ENCODE measurements at regions not wholly inside any gene's neighbourhood (a gene's known extent, or its start where the extent isn't known, plus 50 kb on each side); places are given as distances from the start of the nearest gene placed in this dataset.

DNA sequence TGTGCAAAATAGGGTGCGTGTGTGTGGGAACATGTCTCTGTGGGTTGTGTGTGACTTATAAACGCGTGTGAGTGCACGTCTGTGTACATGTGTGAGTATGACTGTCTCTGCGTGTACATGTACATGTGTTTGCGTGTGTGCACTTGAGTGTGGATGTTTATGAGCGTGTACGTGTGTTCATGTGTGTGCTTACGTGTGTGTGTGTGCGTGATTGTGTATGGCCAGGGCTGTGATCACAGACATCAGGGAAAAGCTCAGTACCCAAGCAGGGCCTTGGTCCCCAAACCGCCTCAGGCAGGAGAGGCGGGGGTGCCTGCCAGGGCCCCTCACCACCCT is 326.3 kb upstream of the DIO3 start:
- DNase-seq (no peak), ATAC-seq (no peak)
- H3K27ac ChIP-seq, result no peak overlapping the region
- H3K9me3 ChIP-seq, result no peaks in the 10 kb centered on the region
- no peaks in the 10 kb centered on the region for H3K36me3 ChIP-seq
- no peaks in the 10 kb centered on the region for H3K4me1 ChIP-seq
- TF ChIP-seq, protein P1, sequence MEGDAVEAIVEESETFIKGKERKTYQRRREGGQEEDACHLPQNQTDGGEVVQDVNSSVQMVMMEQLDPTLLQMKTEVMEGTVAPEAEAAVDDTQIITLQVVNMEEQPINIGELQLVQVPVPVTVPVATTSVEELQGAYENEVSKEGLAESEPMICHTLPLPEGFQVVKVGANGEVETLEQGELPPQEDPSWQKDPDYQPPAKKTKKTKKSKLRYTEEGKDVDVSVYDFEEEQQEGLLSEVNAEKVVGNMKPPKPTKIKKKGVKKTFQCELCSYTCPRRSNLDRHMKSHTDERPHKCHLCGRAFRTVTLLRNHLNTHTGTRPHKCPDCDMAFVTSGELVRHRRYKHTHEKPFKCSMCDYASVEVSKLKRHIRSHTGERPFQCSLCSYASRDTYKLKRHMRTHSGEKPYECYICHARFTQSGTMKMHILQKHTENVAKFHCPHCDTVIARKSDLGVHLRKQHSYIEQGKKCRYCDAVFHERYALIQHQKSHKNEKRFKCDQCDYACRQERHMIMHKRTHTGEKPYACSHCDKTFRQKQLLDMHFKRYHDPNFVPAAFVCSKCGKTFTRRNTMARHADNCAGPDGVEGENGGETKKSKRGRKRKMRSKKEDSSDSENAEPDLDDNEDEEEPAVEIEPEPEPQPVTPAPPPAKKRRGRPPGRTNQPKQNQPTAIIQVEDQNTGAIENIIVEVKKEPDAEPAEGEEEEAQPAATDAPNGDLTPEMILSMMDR (IDR thresholded peaks at IDR 0.05), result no peak
- H3K4me3 ChIP-seq, result no peak overlapping the region
- intact Hi-C loops (cut with DNase I), result no loop called here
- H3K27me3 ChIP-seq (ENCODE audit: low read depth), result peaks cover 10% of the 10 kb centered on the region

DNA sequence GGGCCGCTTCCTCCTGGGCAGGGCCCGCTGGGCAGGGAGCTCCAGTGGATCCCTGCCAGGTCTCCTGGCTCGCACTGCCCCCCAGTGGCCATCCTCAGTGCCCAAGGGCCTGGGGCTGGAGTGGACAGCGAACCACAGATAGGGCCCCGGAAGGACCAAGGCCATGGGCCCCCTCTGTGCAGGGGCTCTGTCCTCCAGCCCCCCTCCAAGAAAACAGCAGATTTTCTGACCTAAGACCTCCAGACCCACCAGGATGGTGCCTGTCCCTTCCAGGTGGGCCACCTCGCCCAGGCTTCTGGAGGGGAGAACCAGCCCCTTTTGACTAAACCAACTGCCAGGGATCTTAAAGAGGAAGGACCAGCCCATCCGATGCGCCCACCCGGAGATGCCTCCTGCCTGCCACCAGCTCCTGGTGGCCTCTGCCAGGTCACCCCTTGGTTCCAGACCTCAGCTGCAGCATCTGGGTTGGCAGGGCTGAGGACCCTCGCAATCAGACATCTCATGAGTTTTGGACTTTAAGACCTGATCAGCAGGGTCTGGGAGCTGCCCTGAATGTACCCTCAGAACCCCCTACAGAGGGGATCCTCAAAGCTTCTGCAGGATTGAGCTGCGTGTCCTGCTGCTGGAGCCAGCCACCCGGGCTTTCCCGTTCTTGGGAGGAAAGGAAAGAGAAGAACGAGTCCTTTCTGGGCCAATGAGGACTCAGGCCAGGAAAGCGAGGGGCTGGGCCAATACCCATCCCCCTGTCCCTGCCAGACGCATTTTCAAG is 325.8 kb upstream of the DIO3 start:
- TF ChIP-seq, protein P1 (IDR thresholded peaks at IDR 0.05), result peak; percentile 71
- Histone ChIP-seq H3K27me3 (ENCODE audit: low read depth) (peaks cover 10% of the 10 kb centered on the region), H3K9me3 (no peaks in the 10 kb centered on the region), H3K4me3 (no peak overlapping the region), H3K36me3 (no peaks in the 10 kb centered on the region), H3K4me1 (no peaks in the 10 kb centered on the region), H3K27ac (no peak overlapping the region)
- peak; percentile 69 for DNase-seq
- ATAC-seq, result peak; percentile 67 to 69
- intact Hi-C loops (cut with DNase I), result no loop called here

DNA sequence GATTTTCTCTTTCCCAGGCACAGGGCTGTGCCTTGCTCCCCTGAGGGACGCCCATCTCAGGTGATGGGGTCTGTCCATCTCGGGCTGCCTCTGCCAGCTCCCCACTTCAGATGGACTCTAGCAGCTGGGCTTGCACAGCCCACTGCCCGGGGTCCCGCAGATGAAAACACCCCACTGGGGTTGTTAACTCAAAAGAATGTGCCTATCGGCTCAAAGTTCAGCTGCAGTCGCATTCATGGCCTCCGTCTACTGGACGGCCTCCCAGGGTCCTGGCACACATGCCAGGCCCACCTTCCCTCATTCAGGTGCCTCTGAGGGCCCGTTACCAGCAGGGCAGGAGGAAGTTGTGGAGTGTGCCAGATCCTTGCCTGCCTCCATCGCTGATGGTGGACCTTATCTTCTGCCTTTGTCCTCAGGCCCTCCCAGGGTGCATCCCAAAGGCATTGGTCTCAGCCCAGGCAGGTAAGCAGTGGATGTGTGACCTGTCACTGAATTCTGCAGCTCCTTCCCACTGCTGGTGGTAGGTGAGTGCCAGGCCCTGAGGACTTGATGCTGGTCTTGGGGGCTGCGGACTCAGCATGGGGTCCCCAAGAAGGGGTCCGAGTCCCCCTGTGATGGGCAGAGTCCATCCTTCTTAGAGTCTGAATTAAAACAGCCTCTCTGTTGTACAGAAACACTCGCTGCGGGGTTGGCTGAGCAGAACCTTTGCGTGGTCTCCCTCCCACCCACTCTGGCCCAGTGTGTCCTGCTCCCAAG is 324.6 kb upstream of the DIO3 start:
- H3K9me3 ChIP-seq, result no peaks in the 10 kb centered on the region
- H3K27me3 ChIP-seq (ENCODE audit: low read depth), result peaks cover 10% of the 10 kb centered on the region
- intact Hi-C loops (cut with DNase I), result no loop called here
- H3K4me3 ChIP-seq, result no peak overlapping the region
- ATAC-seq (no peak), DNase-seq (no peak)
- TF ChIP-seq, protein P1 (IDR thresholded peaks at IDR 0.05), result no peak
- no peak overlapping the region for H3K27ac ChIP-seq
- no peaks in the 10 kb centered on the region for H3K36me3 ChIP-seq
- no peaks in the 10 kb centered on the region for H3K4me1 ChIP-seq

DNA sequence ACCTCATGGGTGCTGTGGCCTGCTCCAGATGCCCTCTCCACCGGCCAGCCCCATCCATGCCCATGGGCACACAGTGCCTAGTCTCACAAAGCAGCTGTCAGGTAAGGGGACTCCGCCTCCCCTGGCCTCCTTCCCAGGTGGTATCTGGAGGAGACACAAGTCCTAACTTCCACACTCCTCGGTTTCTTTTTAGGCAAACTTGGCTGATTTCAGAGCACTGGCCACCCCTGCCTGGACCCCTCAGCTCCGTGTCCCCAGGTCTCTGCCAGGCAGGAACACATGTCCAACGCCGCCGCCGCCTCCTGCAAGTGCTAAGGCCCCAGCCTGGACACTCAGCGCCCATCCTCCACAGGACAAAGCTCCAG is 324.1 kb upstream of the DIO3 start:
- H3K27ac ChIP-seq, result no peak overlapping the region
- no peak overlapping the region for H3K4me3 ChIP-seq
- intact Hi-C loops (cut with DNase I), result no loop called here
- TF ChIP-seq, protein P1 (IDR thresholded peaks at IDR 0.05), result no peak
- no peaks in the 10 kb centered on the region for H3K9me3 ChIP-seq
- H3K36me3 ChIP-seq, result no peaks in the 10 kb centered on the region
- H3K4me1 ChIP-seq, result no peaks in the 10 kb centered on the region
- H3K27me3 ChIP-seq (ENCODE audit: low read depth), result peaks cover 10% of the 10 kb centered on the region
- ATAC-seq (no peak), DNase-seq (no peak)

DNA sequence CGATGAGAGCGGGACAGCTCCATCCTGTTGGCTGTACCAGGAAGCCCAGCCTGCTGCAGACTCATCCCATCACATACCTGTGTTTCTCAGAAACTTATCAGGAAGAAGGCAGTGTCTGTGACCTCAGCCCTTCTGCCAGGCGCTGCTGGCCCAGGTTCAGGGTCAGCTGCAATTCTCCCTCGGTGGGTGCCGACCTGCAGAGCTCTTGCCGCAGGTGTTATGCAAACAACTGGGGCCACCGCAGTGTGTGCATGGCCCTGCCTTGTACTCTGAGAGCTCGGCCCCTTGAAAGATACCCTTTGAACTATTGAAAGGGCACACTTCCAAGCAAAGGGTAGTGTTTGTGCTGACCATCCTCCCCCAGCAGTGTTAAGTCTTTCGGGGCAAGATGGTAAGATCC is 322.2 kb upstream of the DIO3 start:
- Histone ChIP-seq H3K27me3 (ENCODE audit: low read depth) (peaks cover 10% of the 10 kb centered on the region), H3K36me3 (no peaks in the 10 kb centered on the region), H3K4me3 (no peak overlapping the region), H3K9me3 (no peaks in the 10 kb centered on the region), H3K4me1 (no peaks in the 10 kb centered on the region), H3K27ac (no peak overlapping the region)
- ATAC-seq, result no peak
- DNase-seq, result no peak
- intact Hi-C loops (cut with DNase I), result no loop called here
- TF ChIP-seq, protein P1 (IDR thresholded peaks at IDR 0.05), result no peak

All from lower lobe of right lung (tissue), 2 donors.